ENCODE measurements at regions not wholly inside any gene's neighbourhood (a gene's known extent, or its start where the extent isn't known, plus 50 kb on each side); places are given as distances from the start of the nearest gene placed in this dataset.

- H3K4me3 ChIP-seq (ENCODE audit: low read depth, low read length) = no peak overlapping the region
- no peaks in the 10 kb centered on the region for H3K9me3 ChIP-seq (ENCODE audit: control insufficient read depth, insufficient read depth, low read depth, low read length)
- no peaks in the 10 kb centered on the region for H3K4me1 ChIP-seq (ENCODE audit: control insufficient read depth, insufficient read depth, low read length)
- CTCF ChIA-PET = no interaction called here
- TF ChIP-seq ZNF561 (tag by site-specific recombination; IDR thresholded peaks at IDR 0.05; ENCODE audit: borderline replicate concordance) = no peak
- no peak for TF ChIP-seq ZNF23 (tag by site-specific recombination; IDR thresholded peaks at IDR 0.05; ENCODE audit: borderline replicate concordance)
- TF ChIP-seq, protein P1, sequence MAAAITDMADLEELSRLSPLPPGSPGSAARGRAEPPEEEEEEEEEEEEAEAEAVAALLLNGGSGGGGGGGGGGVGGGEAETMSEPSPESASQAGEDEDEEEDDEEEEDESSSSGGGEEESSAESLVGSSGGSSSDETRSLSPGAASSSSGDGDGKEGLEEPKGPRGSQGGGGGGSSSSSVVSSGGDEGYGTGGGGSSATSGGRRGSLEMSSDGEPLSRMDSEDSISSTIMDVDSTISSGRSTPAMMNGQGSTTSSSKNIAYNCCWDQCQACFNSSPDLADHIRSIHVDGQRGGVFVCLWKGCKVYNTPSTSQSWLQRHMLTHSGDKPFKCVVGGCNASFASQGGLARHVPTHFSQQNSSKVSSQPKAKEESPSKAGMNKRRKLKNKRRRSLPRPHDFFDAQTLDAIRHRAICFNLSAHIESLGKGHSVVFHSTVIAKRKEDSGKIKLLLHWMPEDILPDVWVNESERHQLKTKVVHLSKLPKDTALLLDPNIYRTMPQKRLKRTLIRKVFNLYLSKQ (tag by site-specific recombination; IDR thresholded peaks at IDR 0.05; ENCODE audit: borderline replicate concordance) = no peak
- TF ChIP-seq, protein P2, sequence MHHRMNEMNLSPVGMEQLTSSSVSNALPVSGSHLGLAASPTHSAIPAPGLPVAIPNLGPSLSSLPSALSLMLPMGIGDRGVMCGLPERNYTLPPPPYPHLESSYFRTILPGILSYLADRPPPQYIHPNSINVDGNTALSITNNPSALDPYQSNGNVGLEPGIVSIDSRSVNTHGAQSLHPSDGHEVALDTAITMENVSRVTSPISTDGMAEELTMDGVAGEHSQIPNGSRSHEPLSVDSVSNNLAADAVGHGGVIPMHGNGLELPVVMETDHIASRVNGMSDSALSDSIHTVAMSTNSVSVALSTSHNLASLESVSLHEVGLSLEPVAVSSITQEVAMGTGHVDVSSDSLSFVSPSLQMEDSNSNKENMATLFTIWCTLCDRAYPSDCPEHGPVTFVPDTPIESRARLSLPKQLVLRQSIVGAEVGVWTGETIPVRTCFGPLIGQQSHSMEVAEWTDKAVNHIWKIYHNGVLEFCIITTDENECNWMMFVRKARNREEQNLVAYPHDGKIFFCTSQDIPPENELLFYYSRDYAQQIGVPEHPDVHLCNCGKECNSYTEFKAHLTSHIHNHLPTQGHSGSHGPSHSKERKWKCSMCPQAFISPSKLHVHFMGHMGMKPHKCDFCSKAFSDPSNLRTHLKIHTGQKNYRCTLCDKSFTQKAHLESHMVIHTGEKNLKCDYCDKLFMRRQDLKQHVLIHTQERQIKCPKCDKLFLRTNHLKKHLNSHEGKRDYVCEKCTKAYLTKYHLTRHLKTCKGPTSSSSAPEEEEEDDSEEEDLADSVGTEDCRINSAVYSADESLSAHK (tag by site-specific recombination; IDR thresholded peaks at IDR 0.05) = no peak
- no peak for TF ChIP-seq ZNF140 (tag by site-specific recombination; IDR thresholded peaks at IDR 0.05)
- TF ChIP-seq PRDM1 (tag by site-specific recombination; IDR thresholded peaks at IDR 0.05) = no peak
- no peak for TF ChIP-seq EGR2 (tag by site-specific recombination; IDR thresholded peaks at IDR 0.05; ENCODE audit: low read depth)
- no peak for TF ChIP-seq ZNF292 (tag by site-specific recombination; IDR thresholded peaks at IDR 0.05; ENCODE audit: borderline replicate concordance, low read depth)
- no peak for TF ChIP-seq ZNF747 (tag by site-specific recombination; IDR thresholded peaks at IDR 0.05)
- no peak for TF ChIP-seq ZNF560 (tag by site-specific recombination; IDR thresholded peaks at IDR 0.05; ENCODE audit: borderline replicate concordance)
- no peak for TF ChIP-seq BCL6B (tag by site-specific recombination; IDR thresholded peaks at IDR 0.05)
- TF ChIP-seq ZNF362 (tag by site-specific recombination; IDR thresholded peaks at IDR 0.05) = no peak
- no peak for TF ChIP-seq ZNF837 (tag by site-specific recombination; IDR thresholded peaks at IDR 0.05)
- TF ChIP-seq ZNF707 (tag by site-specific recombination; IDR thresholded peaks at IDR 0.05) = no peak
- TF ChIP-seq ZNF184 (tag by site-specific recombination; IDR thresholded peaks at IDR 0.05) = no peak
- no peak for TF ChIP-seq ZNF223 (tag by site-specific recombination; IDR thresholded peaks at IDR 0.05)
- POLR2A ChIA-PET = no interaction called here
- H3K36me3 ChIP-seq (ENCODE audit: control insufficient read depth in 2 of 2, insufficient read depth in 1 of 2, low read length in 2 of 2) = no peaks in the 10 kb centered on the region
- H3K27ac ChIP-seq (ENCODE audit: extremely low read depth, low read depth, low read length) = no peak overlapping the region
Observed at GRCh38 chr3:187516446-187517185, 148.4 kb downstream of the RTP4 start.

DNA sequence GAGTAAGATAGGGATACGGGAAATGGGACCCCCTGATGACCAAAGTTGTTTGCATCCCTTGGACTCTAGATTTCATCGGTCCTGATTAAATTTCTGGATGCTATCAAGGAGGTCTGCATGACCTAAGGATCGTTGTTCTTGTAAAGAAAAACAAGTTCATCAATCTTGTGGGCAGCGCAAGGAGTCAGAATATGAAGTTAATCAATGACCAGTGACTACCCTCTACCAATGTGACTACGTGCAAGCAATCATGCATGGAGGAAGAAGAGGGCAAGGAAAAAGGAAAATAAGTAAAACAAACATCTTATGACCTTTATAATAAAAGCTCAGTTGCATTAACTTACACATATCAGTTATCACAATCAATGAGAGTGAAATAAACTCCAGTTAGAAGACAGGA is 139.7 kb downstream of the RTP4 start:
- ChIA-PET CTCF (no interaction called here), POLR2A (no interaction called here)
- H3K27ac ChIP-seq (ENCODE audit: extremely low read depth, low read depth, low read length) = no peak overlapping the region
- no peak overlapping the region for H3K4me3 ChIP-seq (ENCODE audit: low read depth, low read length)
- no peaks in the 10 kb centered on the region for H3K4me1 ChIP-seq (ENCODE audit: control insufficient read depth, insufficient read depth, low read length)
- no peaks in the 10 kb centered on the region for H3K36me3 ChIP-seq (ENCODE audit: control insufficient read depth in 2 of 2, insufficient read depth in 1 of 2, low read length in 2 of 2)
- no peaks in the 10 kb centered on the region for H3K9me3 ChIP-seq (ENCODE audit: control insufficient read depth, insufficient read depth, low read depth, low read length)
- TF ChIP-seq, protein P3, sequence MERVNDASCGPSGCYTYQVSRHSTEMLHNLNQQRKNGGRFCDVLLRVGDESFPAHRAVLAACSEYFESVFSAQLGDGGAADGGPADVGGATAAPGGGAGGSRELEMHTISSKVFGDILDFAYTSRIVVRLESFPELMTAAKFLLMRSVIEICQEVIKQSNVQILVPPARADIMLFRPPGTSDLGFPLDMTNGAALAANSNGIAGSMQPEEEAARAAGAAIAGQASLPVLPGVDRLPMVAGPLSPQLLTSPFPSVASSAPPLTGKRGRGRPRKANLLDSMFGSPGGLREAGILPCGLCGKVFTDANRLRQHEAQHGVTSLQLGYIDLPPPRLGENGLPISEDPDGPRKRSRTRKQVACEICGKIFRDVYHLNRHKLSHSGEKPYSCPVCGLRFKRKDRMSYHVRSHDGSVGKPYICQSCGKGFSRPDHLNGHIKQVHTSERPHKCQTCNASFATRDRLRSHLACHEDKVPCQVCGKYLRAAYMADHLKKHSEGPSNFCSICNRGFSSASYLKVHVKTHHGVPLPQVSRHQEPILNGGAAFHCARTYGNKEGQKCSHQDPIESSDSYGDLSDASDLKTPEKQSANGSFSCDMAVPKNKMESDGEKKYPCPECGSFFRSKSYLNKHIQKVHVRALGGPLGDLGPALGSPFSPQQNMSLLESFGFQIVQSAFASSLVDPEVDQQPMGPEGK (tag by site-specific recombination; IDR thresholded peaks at IDR 0.05) = no peak
- TF ChIP-seq ZNF23 (tag by site-specific recombination; IDR thresholded peaks at IDR 0.05; ENCODE audit: borderline replicate concordance) (no peak), FEZF1 (tag by site-specific recombination; IDR thresholded peaks at IDR 0.05) (no peak), ZNF341 (tag by site-specific recombination; IDR thresholded peaks at IDR 0.05; ENCODE audit: low read depth) (no peak), ZNF280C (tag by site-specific recombination; IDR thresholded peaks at IDR 0.05) (no peak), GLI4 (tag by site-specific recombination; IDR thresholded peaks at IDR 0.05) (no peak)
- TF ChIP-seq, protein P4, sequence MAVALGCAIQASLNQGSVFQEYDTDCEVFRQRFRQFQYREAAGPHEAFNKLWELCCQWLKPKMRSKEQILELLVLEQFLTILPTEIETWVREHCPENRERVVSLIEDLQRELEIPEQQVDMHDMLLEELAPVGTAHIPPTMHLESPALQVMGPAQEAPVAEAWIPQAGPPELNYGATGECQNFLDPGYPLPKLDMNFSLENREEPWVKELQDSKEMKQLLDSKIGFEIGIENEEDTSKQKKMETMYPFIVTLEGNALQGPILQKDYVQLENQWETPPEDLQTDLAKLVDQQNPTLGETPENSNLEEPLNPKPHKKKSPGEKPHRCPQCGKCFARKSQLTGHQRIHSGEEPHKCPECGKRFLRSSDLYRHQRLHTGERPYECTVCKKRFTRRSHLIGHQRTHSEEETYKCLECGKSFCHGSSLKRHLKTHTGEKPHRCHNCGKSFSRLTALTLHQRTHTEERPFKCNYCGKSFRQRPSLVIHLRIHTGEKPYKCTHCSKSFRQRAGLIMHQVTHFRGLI (tag by site-specific recombination; IDR thresholded peaks at IDR 0.05) = no peak

All from HEK293 (cell line).